Stimulated activated CD8-positive, alpha-beta memory T cell treated with anti-CD3 and anti-CD28 coated beads, Interleukin-12 subunit alpha, Interleukin-12 subunit beta, amount 100 ng/mL, for 4 hours (primary cell): ENCODE measurements at regions not wholly inside any gene's neighbourhood (a gene's known extent, or its start where the extent isn't known, plus 50 kb on each side); places are given as distances from the start of the nearest gene placed in this dataset.
A peak's percentile ranks its signal among the peaks of the same experiment; 100 is the strongest.
"Not testable (repeated sequence)": the region's sequence is repeated elsewhere in the genome, so short reads cannot be mapped to it uniquely, and the experiment has no call there.

Source experiments
- DNase-seq: peaks from one replicate; pipeline ENCODE4 v3.0.0-alpha.2; 2020; ENCODE audit warnings: low read depth

- no peak for DNase-seq
Observed at GRCh38 chr6:163764565-163764964, 350.0 kb downstream of the QKI start.

GRCh38 chr6:163761481-163761880 is 347.0 kb downstream of the QKI start:
- no peak for DNase-seq

GRCh38 chr6:163760860-163761259 is 346.3 kb downstream of the QKI start:
- no peak for DNase-seq

GRCh38 chr6:163759542-163759941 is 345.0 kb downstream of the QKI start:
- no peak for DNase-seq

- DNase-seq, result no peak
Observed at GRCh38 chr6:163757520-163757919, 343.0 kb downstream of the QKI start.

GRCh38 chr6:163756079-163756478 is 341.6 kb downstream of the QKI start:
- no peak for DNase-seq

GRCh38 chr6:163754866-163755265 is 340.3 kb downstream of the QKI start:
- DNase-seq, result no peak

- DNase-seq, result no peak
Observed at GRCh38 chr6:163753430-163753829, 338.9 kb downstream of the QKI start.

GRCh38 chr6:163752446-163752845 is 337.9 kb downstream of the QKI start:
- DNase-seq, result no peak

- DNase-seq, result peak; percentile 4
Observed at GRCh38 chr6:163751032-163751525, 336.6 kb downstream of the QKI start.

- no peak for DNase-seq
Observed at GRCh38 chr6:163750431-163751031, 336.0 kb downstream of the QKI start.

- no peak for DNase-seq
Observed at GRCh38 chr6:163748886-163749285, 334.4 kb downstream of the QKI start.

GRCh38 chr6:163748036-163748435 is 333.5 kb downstream of the QKI start:
- no peak for DNase-seq

- DNase-seq, result not testable (repeated sequence)
Observed at GRCh38 chr6:163747058-163747457, 332.5 kb downstream of the QKI start.

- no peak for DNase-seq
Observed at GRCh38 chr6:163745536-163746400, 331.2 kb downstream of the QKI start.

GRCh38 chr6:163744256-163744925 is 329.9 kb downstream of the QKI start:
- DNase-seq, result no peak

GRCh38 chr6:163743796-163744195 is 329.3 kb downstream of the QKI start:
- no peak for DNase-seq

GRCh38 chr6:163741743-163742363 is 327.3 kb downstream of the QKI start:
- DNase-seq, result no peak

- no peak for DNase-seq
Observed at GRCh38 chr6:163741342-163741741, 326.8 kb downstream of the QKI start.

- DNase-seq, result no peak
Observed at GRCh38 chr6:163739966-163740365, 325.4 kb downstream of the QKI start.

GRCh38 chr6:163739408-163739725 is 324.8 kb downstream of the QKI start:
- DNase-seq, result no peak

GRCh38 chr6:163738725-163739407 is 324.3 kb downstream of the QKI start:
- DNase-seq, result no peak
